Adrenal gland (tissue), 9 donors: ENCODE measurements at regions not wholly inside any gene's neighbourhood (a gene's known extent, or its start where the extent isn't known, plus 50 kb on each side); places are given as distances from the start of the nearest gene placed in this dataset.
"Not testable (repeated sequence)": the region's sequence is repeated elsewhere in the genome, so short reads cannot be mapped to it uniquely, and the experiment has no call there.

Experiments used
- DNase-seq, 7 donors: peaks; one replicate each; pipeline ENCODE4 v3.0.0-alpha.2; 2019 to 2020
- H3K27ac ChIP-seq, 5 donors: fragments of 200-600 bp; sonication (generic) in 4 of 5; 1 replicate in 3 of 5; 2 replicates in 2 of 5; pipeline versions ENCODE4 v1.5.1 to v1.8.0; 2016 to 2020; ENCODE audit warnings: mild to moderate bottlenecking in 1 of 5
- H3K27me3 ChIP-seq: fragments of 200-600 bp; 2 replicates; pipeline ENCODE4 v1.8.0; 2021
- H3K36me3 ChIP-seq, 2 donors: fragments of 200-600 bp; replicated peaks in 1 of 2; 1 replicate in 1 of 2; 2 replicates in 1 of 2; pipeline versions ENCODE4 v1.5.1 to v1.8.0; 2018 to 2022
- H3K4me1 ChIP-seq, 2 donors: fragments of 200-600 bp; replicated peaks in 1 of 2; 1 replicate in 1 of 2; 2 replicates in 1 of 2; pipeline versions ENCODE4 v1.5.1 to v1.8.0; 2018 to 2021
- H3K4me3 ChIP-seq, 4 donors: fragments of 200-600 bp; sonication (generic) in 3 of 4; one replicate each; pipeline ENCODE4 v1.5.1; 2016 to 2018
- H3K9me3 ChIP-seq, 3 donors: fragments of 200-600 bp; sonication (generic) in 1 of 3; replicated peaks in 1 of 3; 1 replicate in 2 of 3; 2 replicates in 1 of 3; pipeline versions ENCODE4 v1.5.1 to v1.8.0; 2016 to 2021
- POLR2A ChIP-seq, 2 donors: fragments of 450-650 bp; IDR thresholded peaks; one replicate each; pipeline ENCODE4 v1.6.1; 2017; ENCODE audit warnings: antibody characterized with exemption in 2 of 2, mild to moderate bottlenecking in 2 of 2, moderate library complexity in 1 of 2
- WGBS, 4 donors: extraction: QIAGEN DNeasy Blood & Tissue Kit in 2 of 4; methylation state at CpG; one replicate each; pipeline versions ENCODE4 v1.1.5 to v1.1.7; 2013 to 2017; 5-methylcytosine and 5-hydroxymethylcytosine counted together
- intact Hi-C, 2 donors: fragments of 100-400 bp; cut with DNase I; formaldehyde crosslinking; loops; one replicate each; pipeline versions ENCODE4 v1.14.1 to v1.15.0; 2022 to 2023
- TF ChIP-seq, protein P1 (sequence below), 6 experiments: fragments of 450-650 bp in 4 of 6; fragments of 200-600 bp in 2 of 6; sonication (generic) in 1 of 6; IDR thresholded peaks; 1 replicate in 5 of 6; 2 replicates in 1 of 6; pipeline versions ENCODE4 v1.5.1 to v1.8.0; 2016 to 2021; ENCODE audit warnings: antibody characterized with exemption in 6 of 6, mild to moderate bottlenecking in 2 of 6, moderate library complexity in 1 of 6
- donor health status: healthy with polysubstance abuse.
- donor health status: Bipolar disorder and iron deficiency.
- donor health status: DM: yes; HTN: yes; CAD: no.
- donor health status: DM: no; HTN: no; CAD: no.
- donor health status: DM: no; HTN: no; CAD: no.

DNA sequence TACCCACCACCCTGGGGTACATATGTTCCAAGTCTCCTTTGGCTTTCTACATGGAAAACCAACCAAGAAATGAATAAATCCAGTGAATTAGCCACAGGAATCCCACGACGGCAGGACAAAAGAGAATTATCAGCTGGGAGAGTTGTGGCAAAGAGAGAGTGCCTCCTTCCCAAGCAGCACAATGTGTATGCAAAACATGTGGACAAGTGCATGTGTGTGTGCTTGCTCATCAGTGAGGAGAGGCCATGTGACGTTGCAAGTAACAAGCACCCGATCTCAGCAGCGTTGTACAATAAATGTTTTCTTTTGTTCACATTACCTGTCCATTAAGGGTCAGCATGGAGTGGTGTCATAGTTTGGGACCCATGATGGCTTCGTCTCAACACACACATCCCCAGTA lies 50.0 kb upstream of the EMX2 start:
- intact Hi-C loops: loop anchor here in 1 of 2 donors (10.0 kb wide), 2 partner anchors 932 to 962 kb away; no protein-coding TSS in a partner anchor
- no peak for TF ChIP-seq POLR2A (IDR thresholded peaks at IDR 0.05)
- TF ChIP-seq, protein P1, sequence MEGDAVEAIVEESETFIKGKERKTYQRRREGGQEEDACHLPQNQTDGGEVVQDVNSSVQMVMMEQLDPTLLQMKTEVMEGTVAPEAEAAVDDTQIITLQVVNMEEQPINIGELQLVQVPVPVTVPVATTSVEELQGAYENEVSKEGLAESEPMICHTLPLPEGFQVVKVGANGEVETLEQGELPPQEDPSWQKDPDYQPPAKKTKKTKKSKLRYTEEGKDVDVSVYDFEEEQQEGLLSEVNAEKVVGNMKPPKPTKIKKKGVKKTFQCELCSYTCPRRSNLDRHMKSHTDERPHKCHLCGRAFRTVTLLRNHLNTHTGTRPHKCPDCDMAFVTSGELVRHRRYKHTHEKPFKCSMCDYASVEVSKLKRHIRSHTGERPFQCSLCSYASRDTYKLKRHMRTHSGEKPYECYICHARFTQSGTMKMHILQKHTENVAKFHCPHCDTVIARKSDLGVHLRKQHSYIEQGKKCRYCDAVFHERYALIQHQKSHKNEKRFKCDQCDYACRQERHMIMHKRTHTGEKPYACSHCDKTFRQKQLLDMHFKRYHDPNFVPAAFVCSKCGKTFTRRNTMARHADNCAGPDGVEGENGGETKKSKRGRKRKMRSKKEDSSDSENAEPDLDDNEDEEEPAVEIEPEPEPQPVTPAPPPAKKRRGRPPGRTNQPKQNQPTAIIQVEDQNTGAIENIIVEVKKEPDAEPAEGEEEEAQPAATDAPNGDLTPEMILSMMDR (IDR thresholded peaks at IDR 0.05): no peak
- no peaks in the 10 kb centered on the region for H3K9me3 ChIP-seq
- no peak for DNase-seq
- H3K36me3 ChIP-seq: no peaks in the 10 kb centered on the region
- WGBS, 4 donors: 54 to 68% (median 62%) methylated on average over 5 to 6 of the region's 6 CpGs
- H3K27me3 ChIP-seq: peaks cover 9% of the 10 kb centered on the region
- H3K27ac ChIP-seq: no peak overlapping the region
- H3K4me1 ChIP-seq: no peaks in the 10 kb centered on the region
- H3K4me3 ChIP-seq: no peak overlapping the region

DNA sequence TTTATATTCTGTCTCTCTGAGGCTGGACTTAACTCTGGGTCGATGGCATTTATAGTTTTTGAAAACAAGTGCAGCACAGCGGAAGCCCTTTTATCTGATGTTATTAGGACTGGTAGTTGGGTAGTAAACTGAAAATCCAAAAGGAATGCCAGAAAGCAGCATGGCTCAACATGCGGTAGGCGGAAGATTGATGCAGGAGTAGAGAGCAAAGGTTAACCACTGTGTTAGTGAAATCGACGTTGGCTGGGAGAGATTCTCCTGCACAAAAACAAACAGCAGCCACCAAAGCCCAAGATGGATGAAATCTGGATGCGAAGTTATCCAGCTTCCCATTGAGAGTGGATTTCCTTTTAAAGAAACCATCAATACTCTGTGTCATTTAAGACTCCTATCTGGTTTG lies 54.5 kb upstream of the EMX2 start:
- no peak overlapping the region for H3K4me3 ChIP-seq
- no peaks in the 10 kb centered on the region for H3K4me1 ChIP-seq
- H3K9me3 ChIP-seq: no peaks in the 10 kb centered on the region
- intact Hi-C loops: no loop called here
- no peaks in the 10 kb centered on the region for H3K36me3 ChIP-seq
- no peak for DNase-seq
- peaks cover 9% of the 10 kb centered on the region for H3K27me3 ChIP-seq
- H3K27ac ChIP-seq: no peak overlapping the region
- TF ChIP-seq POLR2A (IDR thresholded peaks at IDR 0.05): no peak
- TF ChIP-seq, protein P1 (IDR thresholded peaks at IDR 0.05): no peak
- WGBS, 4 donors: 67 to 73% (median 70%) methylated on average over 7 of the region's 7 CpGs

DNA sequence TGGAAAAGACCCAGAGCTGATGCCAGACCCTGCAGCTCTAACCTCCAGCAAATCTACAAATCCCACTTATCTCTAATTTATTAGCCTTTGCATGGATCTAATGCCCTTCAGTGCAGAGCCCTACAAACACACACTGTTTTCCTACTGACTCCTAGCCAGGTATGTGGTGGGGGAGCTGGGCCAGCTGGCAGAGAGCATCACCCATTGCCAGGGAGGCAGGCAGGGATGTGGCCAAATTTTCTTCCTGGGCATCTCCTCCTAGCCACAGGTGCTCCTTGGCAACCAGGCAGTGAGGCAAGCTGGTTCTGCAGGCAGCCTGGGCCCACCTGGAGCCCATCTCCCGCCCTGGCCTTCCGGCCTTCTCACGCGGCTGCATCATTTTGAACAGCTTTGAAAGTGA lies 55.9 kb upstream of the EMX2 start:
- no peaks in the 10 kb centered on the region for H3K36me3 ChIP-seq
- TF ChIP-seq, protein P1 (IDR thresholded peaks at IDR 0.05): no peak
- no peak for TF ChIP-seq POLR2A (IDR thresholded peaks at IDR 0.05)
- no peaks in the 10 kb centered on the region for H3K4me1 ChIP-seq
- 95 to 97% (median 96%) methylated on average over 4 of the region's 4 CpGs for WGBS, 4 donors
- peaks cover 5% of the 10 kb centered on the region for H3K27me3 ChIP-seq
- no peak for DNase-seq
- intact Hi-C loops: no loop called here
- H3K4me3 ChIP-seq: no peak overlapping the region
- H3K27ac ChIP-seq: no peak overlapping the region
- no peaks in the 10 kb centered on the region for H3K9me3 ChIP-seq

DNA sequence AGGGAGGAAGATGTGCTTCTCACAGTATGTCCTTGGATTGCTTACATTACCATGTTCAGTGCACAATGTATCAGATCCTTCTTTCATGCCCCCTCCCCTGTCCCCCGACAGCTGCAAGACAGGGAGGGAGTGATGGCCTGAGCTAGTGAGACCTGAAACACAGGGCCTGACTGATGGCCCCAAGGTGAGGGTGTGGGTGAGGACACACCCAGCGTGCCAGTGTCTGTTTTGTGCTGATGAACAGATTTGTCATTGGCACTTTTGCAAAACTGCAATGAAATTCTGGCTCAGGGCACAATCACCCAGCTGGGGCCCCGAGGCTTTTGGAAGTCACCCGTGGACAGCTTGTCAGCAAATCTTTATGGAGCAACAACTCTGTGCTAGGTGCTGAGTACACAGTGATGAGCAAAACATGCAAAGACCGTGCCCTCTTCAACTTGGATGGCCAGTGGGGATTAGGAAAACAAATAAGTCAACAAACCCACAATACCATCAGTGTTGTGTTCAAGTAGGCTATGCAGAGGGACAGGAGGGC lies 59.4 kb upstream of the EMX2 start:
- H3K36me3 ChIP-seq: no peaks in the 10 kb centered on the region

DNA sequence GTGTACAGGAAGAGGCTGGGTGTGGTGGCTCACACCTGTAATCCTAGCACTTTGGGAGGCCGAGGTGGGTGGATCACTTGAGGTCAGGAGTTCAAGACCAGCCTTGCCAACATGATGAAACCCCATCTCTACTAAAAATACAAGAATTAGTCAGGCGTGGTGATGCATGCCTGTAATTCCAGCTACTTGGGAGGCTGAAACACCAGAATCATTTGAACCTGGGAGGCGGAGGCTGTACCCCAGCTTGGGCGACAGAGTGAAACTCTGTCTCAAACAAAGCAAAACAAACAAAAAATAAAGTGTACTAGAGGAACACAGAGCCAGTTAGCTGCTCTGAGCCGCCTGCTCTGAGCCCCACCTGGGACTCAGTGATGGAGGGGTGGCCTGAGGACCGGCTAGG lies 61.5 kb upstream of the EMX2 start:
- H3K9me3 ChIP-seq, H3K4me1 ChIP-seq, H3K36me3 ChIP-seq, H3K27ac ChIP-seq, intact Hi-C loops, H3K27me3 ChIP-seq, DNase-seq, H3K4me3 ChIP-seq: not testable (repeated sequence)
- 75 to 88% (median 84%) methylated on average over 5 to 6 of the region's 6 CpGs for WGBS, 4 donors

More for the DNA sequence above, 59.4 kb upstream of the EMX2 start:
- H3K27me3 ChIP-seq: no peaks in the 10 kb centered on the region
- H3K4me1 ChIP-seq: no peaks in the 10 kb centered on the region
- intact Hi-C loops: no loop called here
- DNase-seq: no peak
- H3K27ac ChIP-seq: no peak overlapping the region
- no peak overlapping the region for H3K4me3 ChIP-seq
- 76 to 96% (median 78%) methylated on average over 5 of the region's 5 CpGs for WGBS, 4 donors
- no peaks in the 10 kb centered on the region for H3K9me3 ChIP-seq
- TF ChIP-seq, protein P1 (IDR thresholded peaks at IDR 0.05): no peak
- no peak for TF ChIP-seq POLR2A (IDR thresholded peaks at IDR 0.05)
